ENCODE measurements at regions not wholly inside any gene's neighbourhood (a gene's known extent, or its start where the extent isn't known, plus 50 kb on each side); places are given as distances from the start of the nearest gene placed in this dataset.

GRCh38 chr7:10210000-10210399 lies 763.7 kb upstream of the PHF14 start:
- TF ChIP-seq CTCF (conservative IDR thresholded peaks at IDR 0.05; ENCODE audit: low read depth, low read length) (no peak), EZH2 (IDR thresholded peaks at IDR 0.05; ENCODE audit: borderline replicate concordance, low read depth, low read length, poor library complexity, severe bottlenecking) (no peak)
